ENCODE measurements at regions not wholly inside any gene's neighbourhood (a gene's known extent, or its start where the extent isn't known, plus 50 kb on each side); places are given as distances from the start of the nearest gene placed in this dataset.

GRCh38 chrX:124679199-124679598 is 332.8 kb downstream of the SH2D1A start:
- H3K36me3 ChIP-seq, result no peaks in the 10 kb centered on the region
- no peaks in the 10 kb centered on the region for H3K4me1 ChIP-seq
- WGBS, 4 donors, result 26 to 40% (median 34%) methylated on average over 3 of the region's 3 CpGs
- no peak overlapping the region for H3K4me3 ChIP-seq
- ATAC-seq (no peak), DNase-seq (no peak)
- TF ChIP-seq, protein P1, sequence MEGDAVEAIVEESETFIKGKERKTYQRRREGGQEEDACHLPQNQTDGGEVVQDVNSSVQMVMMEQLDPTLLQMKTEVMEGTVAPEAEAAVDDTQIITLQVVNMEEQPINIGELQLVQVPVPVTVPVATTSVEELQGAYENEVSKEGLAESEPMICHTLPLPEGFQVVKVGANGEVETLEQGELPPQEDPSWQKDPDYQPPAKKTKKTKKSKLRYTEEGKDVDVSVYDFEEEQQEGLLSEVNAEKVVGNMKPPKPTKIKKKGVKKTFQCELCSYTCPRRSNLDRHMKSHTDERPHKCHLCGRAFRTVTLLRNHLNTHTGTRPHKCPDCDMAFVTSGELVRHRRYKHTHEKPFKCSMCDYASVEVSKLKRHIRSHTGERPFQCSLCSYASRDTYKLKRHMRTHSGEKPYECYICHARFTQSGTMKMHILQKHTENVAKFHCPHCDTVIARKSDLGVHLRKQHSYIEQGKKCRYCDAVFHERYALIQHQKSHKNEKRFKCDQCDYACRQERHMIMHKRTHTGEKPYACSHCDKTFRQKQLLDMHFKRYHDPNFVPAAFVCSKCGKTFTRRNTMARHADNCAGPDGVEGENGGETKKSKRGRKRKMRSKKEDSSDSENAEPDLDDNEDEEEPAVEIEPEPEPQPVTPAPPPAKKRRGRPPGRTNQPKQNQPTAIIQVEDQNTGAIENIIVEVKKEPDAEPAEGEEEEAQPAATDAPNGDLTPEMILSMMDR (IDR thresholded peaks at IDR 0.05), result no peak
- no peak for TF ChIP-seq POLR2A (IDR thresholded peaks at IDR 0.05)
- intact Hi-C loops (cut with DNase I), result no loop called here
- H3K9me3 ChIP-seq, result no peaks in the 10 kb centered on the region
- no peak overlapping the region for H3K27ac ChIP-seq
- H3K27me3 ChIP-seq, result no peaks in the 10 kb centered on the region

DNA sequence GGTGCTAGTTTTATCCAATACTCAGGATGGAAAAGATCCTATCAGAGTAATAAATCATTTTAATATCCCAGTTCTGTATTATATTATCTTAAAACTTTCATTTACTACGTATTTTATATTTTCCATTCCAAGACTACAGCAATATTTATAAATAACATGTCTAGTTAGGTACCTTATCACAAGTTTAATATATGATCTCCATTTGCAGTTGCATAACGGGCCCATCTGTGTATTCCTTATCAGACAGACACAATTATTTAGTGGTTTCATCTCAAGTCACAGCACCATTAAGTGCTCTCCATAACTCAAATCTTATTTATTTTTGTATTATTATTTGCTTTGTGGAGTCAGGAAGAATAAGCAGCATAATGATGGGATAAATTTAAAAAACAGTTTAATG is 333.9 kb downstream of the SH2D1A start:
- no peak overlapping the region for H3K27ac ChIP-seq
- no peaks in the 10 kb centered on the region for H3K4me1 ChIP-seq
- no peaks in the 10 kb centered on the region for H3K27me3 ChIP-seq
- ATAC-seq (no peak), DNase-seq (no peak)
- peaks cover 0 to 11% (median 0%) of the 10 kb centered on the region in 12 donors for H3K9me3 ChIP-seq
- H3K4me3 ChIP-seq, result no peak overlapping the region
- no peak for TF ChIP-seq POLR2A (IDR thresholded peaks at IDR 0.05)
- TF ChIP-seq, protein P1 (IDR thresholded peaks at IDR 0.05), result no peak
- WGBS, 4 donors, result 54 to 73% (median 62%) methylated on average over 2 of the region's 2 CpGs
- intact Hi-C loops (cut with DNase I), result no loop called here
- H3K36me3 ChIP-seq, result no peaks in the 10 kb centered on the region

DNA sequence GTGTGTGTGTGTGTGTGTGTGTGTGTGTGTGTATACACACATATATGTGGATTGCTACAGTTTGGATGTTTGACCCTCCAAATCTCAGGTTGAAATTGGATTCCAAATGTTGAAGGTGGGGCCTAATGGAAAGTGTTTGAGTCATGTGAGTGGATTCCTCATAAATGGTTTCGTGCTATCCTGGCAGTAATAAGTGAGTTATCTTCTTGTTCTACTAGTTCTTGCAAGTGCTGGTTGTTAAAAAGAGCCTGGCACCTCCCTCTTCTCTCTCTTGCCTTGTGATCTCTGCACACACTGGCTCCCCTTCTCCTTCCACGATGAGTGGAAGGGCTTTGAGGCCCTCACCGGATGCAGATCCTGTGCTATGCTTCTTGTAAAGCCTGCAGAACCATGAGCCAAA is 344.1 kb downstream of the SH2D1A start:
- H3K36me3 ChIP-seq, result no peaks in the 10 kb centered on the region
- H3K9me3 ChIP-seq, result peaks cover 0 to 8% (median 0%) of the 10 kb centered on the region in 12 donors
- H3K27ac ChIP-seq, result no peak overlapping the region
- H3K27me3 ChIP-seq, result no peaks in the 10 kb centered on the region
- 61 to 82% (median 72%) methylated on average over 3 of the region's 3 CpGs for WGBS, 4 donors
- H3K4me3 ChIP-seq, result no peak overlapping the region
- no peak for TF ChIP-seq POLR2A (IDR thresholded peaks at IDR 0.05)
- TF ChIP-seq, protein P1 (IDR thresholded peaks at IDR 0.05), result no peak
- intact Hi-C loops (cut with DNase I), result no loop called here
- no peaks in the 10 kb centered on the region for H3K4me1 ChIP-seq
- no peak for ATAC-seq
- no peak for DNase-seq

- H3K4me1 ChIP-seq, result no peaks in the 10 kb centered on the region
- 43 to 55% (median 47%) methylated on average over 2 of the region's 2 CpGs for WGBS, 4 donors
- H3K4me3 ChIP-seq, result no peak overlapping the region
- no peaks in the 10 kb centered on the region for H3K27me3 ChIP-seq
- H3K9me3 ChIP-seq, result no peaks in the 10 kb centered on the region
- intact Hi-C loops (cut with DNase I), result no loop called here
- TF ChIP-seq POLR2A (IDR thresholded peaks at IDR 0.05), result no peak
- TF ChIP-seq, protein P1 (IDR thresholded peaks at IDR 0.05), result no peak
- no peak overlapping the region for H3K27ac ChIP-seq
- DNase-seq, result no peak
- ATAC-seq, result no peak
- H3K36me3 ChIP-seq, result no peaks in the 10 kb centered on the region
These were observed 353.5 kb downstream of the SH2D1A start for GRCh38 chrX:124699876-124700275.

Data from heart left ventricle (tissue), 16 donors.